Activated CD4-positive, alpha-beta T cell treated with anti-CD3 and anti-CD28 coated beads for 24 hours (primary cell): ENCODE measurements at regions not wholly inside any gene's neighbourhood (a gene's known extent, or its start where the extent isn't known, plus 50 kb on each side); places are given as distances from the start of the nearest gene placed in this dataset.
"Not testable (repeated sequence)": the region's sequence is repeated elsewhere in the genome, so short reads cannot be mapped to it uniquely, and the experiment has no call there.

Experiments used
- DNase-seq, 2 donors: peaks; one replicate each; pipeline ENCODE4 v3.0.0-alpha.2; 2020; ENCODE audit warnings: low read depth in 2 of 2

DNA sequence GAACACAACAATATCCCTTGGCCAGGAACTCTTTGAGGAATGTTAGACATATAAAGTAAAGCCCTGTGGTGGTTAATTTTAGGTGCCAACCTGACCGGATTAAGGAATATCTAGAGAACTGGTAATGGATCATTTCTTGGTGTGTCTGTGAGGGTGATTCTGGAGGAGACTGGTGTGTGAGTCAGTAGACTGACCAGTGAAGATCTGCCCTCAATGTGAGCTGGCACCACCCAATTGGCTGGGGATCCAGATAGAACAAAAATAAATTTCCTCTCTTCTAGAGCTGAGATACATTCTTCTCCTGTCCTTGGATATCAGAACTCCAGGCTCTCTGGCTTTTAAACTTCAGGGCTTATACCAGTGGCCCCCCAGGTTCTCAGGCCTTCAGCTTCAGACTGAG lies 56.2 kb upstream of the TNPO1 start:
- no peak for DNase-seq

DNA sequence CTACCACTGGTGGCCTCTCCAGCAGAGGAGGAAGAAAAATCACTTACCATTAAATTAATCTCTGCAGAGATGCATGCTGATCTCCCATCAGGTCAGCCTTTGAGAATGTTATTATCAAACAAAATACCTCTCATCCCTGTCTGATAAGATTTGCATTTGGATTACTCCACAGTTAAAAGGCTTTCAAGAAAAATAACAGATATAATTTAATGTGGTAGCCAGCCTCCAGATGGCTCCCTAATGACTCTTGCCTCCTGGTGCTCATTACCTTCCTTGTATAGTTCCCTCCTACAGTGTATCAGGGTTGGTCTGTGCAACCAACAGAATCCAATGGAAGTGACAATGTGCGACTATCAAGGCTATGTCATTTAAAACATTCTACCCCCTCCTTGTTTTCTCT lies 63.6 kb upstream of the TNPO1 start:
- DNase-seq, result no peak

DNA sequence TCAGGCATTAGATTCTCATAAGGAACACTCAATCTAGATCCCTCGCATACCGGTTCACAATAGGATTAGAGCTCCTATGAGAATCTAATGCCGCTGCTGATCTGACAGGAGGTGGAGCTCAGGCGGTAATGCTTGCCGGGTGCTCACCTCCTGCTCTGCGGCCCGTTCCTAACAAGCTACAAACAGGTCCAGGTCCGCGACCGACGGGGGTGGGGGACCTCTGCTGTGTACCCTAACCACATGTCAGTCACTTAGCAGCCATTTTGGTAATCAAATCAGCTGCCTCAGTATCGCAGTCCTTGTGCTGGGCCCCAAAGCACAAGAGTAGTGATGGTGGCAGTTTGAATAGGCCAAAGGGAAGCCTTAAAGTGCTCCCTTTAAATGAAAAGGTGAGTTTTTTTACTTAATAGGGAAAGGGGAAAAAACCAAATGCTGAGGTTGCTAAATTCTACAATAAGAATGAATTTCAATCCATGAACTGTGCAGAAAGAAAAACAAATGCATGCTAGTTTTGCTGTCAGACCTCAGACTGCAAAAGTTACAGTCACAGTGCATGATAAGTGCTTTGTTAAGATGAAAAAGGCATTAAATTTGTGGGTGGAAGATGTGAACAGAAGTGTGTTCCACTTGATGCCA lies 67.0 kb upstream of the TNPO1 start:
- DNase-seq, result no peak

DNA sequence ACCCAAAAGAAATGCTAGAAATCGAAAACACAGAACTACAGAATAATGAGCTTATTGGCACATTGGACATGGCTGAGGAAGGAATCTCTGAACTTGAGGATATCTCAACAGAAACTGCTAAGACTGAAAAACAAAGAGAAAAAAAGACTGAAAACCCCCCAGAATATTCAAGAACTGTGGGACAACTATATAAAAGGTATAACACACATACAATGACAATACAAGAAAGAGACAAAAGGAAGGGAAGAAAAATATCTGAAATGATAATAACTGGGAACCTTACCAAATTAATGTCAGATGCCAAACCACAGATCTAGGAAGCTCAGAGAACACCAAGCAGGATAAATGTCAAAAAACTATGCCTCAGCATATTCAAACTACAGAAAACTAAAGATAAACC lies 68.6 kb upstream of the TNPO1 start:
- no peak for DNase-seq

DNA sequence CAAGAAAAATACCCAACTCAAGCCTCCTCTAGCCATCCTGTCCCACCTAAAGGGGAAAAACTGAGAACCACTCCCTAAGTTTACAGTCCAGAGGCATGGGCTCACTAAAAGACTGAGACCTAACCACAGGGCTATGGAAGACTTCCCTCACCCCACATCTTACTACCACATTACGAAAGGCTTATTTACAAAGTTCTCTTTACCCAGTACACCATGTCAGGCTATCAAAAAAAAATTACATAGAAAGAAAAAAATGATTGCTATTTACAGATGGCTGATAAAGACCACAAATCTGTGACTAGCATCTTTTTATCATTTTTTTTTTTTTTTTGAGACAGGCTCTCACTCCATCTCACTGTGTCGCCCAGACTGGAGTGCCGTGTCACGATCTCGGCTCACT lies 69.7 kb upstream of the TNPO1 start:
- DNase-seq, result no peak

DNA sequence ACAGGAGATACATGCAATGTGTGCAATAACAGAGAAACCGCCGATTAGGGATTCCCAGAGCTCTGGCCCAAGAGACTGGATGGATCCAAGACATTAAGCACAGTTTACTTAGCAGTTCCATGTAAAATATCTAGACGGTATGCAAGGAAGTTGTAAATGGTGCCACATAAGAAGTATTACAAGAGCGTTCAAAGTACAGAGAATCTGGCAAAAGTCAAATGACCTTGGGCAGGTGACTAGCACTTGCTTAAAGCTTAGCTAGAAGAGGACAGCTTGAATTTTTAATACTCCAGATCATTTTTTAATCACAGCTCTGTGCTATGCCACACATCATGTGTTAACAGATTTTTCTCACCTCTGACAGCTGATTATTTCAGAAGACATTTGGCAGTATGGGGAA lies 72.3 kb upstream of the TNPO1 start:
- no peak for DNase-seq

DNA sequence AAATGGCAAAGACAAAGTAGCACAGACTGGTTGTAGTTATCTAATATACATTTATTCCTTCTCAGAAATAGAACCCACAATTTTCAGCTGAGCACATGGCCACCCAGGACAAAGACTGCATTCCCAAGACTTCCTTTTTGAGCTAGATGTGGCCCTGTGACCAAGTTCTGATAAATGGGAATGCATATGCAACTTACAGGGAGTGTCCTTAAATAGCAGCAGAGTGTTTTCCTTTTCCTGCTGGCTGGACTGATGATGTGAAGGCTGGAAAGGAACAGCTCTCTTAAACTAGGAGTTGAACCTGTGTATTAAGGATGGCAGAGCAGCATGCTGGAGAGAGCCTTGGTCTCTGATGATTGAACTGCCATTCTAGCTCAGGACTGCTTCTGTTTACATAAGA lies 74.7 kb upstream of the TNPO1 start:
- DNase-seq, result no peak

DNA sequence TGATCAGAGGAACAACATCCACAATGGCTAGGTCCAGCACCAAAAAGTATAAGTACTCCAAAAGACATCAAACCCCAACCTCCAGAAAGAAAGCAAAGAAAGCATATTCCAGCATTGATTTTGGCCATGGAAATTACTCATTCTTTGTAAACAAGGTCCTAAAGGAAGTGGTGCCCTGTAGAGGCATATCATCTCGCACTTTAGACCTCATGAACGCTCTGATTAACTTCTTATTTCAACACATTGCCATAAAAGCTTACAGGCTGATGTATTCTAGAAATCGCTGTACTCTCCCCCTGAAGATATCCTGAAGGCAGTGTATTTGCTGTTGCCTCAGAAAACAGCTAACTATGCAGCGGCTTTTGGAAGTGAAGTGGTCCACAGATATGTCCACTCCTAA lies 82.7 kb upstream of the TNPO1 start:
- no peak for DNase-seq

DNA sequence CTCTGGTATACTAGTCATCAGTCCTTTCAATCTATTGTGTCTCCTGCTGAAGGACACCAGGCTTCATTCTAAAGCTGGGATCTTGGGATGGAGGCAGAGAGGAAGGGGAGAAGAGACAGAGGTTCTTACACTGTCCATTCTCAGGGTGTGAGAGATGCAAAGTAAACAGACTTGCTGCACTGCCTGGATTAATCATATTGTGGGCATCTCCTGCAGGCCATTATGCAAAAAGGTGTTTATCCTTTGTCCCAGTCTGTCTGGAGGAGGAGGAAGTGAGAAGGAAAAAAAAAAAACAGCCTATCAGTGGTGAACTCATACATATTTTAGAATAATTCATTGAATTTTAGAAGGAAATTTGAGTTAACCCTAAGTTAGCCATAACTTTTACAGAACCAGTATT lies 92.9 kb upstream of the TNPO1 start:
- DNase-seq, result no peak

DNA sequence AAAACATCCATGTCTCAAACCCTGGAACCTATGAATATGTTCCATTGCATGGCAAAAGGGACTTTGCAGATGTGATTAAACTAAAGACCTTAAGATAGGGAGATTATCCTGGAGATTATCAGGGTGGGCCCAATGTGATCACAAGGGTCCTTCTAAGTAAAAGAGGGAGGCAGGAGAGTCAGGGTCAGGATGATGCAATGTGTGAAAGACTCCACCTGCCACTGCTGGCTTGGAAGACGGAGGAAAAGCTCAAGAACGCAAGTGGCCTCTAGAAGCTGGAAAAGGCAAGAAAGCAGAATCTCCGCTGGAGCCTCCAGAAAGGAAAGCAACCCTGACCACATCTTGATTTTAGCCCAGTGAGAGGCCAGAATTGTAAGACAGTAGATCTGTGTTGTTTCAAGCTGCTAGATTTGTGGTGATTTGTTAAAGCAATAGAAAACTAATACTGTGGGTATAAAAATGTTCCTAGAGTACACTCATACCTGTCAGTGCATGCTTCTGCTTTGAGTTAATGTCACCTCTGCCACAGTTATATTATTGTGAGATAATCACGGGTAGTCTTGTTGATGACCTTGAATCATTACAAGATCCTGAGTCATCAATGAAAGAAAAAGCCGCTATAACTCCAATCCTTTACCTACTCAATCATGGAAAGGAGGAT lies 93.5 kb upstream of the TNPO1 start:
- no peak for DNase-seq

DNA sequence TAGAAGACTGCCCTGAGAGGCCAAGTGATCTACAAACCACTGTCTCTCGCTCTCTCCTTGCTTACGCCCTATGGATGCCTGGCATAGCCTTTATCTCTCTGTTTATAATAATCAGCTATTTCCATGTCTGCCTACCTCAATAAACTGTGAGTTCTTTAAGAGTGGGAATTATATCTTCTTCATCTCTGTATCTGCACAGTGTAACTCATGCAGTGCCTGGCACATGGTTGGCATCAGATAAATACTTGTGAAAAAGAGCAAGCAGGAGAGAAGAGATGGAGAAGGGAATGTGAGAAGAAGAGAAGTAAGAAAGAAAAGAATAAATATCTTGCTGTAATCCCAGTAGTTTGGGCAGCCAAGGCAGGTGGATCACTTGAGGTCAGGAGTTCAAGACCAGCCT lies 94.6 kb upstream of the TNPO1 start:
- DNase-seq, result no peak

DNA sequence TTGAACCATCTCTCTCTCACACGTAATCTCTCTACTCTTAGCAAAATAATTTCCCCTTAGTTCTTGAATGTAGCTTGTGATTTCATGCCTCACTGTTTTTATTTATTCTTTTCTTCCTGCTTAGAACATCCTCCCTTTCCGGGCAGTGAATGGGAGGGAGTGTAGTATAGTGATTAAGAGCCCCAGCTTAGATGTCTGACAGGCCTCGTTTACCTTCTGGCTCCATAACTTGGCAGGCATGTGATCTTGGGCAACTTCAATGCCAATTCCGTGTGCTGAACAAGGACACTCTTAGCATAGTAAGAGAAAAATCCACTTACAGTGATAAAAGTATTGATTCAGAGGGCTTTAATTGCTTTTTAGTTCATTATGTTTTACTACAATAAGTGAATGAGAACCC lies 96.3 kb upstream of the TNPO1 start:
- no peak for DNase-seq

DNA sequence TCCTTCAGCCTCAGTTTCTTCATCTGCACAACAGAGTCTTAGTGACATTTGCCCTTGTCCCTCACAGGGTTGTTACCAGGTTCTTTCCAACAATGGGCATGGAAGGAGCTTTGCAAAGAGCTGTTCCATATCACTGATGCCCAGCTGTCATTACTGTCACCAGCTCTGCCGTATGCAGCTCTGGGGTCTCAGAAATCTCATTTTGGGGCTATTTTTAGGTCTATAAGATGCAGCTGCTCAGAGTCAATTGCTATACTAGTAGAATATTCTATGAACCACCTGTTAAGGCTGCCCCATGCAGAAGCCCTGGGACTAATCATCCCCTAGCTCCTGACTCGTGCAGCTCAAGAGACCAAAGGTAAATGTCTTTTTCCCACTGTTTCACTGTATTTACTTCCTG lies 105.1 kb upstream of the TNPO1 start:
- DNase-seq, result no peak

DNA sequence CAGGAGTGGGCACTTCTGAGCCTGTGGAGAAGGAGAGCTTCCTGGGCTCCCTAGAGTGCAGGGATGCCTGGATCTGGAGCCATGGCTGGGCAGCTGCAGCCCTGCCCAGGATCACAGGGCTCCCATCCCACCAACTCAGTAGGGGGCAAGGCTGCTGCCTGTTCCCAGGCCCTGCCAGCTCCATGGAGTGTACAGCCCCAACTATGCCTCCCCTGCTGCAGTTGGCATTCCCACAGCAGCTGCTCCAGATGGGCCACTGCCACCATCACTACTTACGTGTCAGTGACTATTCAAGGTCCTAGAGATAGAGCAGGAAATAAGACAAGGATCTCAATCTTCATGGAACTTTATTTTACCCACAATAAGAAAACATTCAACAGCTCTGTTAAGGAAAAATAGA lies 107.1 kb upstream of the TNPO1 start:
- DNase-seq, result no peak

DNA sequence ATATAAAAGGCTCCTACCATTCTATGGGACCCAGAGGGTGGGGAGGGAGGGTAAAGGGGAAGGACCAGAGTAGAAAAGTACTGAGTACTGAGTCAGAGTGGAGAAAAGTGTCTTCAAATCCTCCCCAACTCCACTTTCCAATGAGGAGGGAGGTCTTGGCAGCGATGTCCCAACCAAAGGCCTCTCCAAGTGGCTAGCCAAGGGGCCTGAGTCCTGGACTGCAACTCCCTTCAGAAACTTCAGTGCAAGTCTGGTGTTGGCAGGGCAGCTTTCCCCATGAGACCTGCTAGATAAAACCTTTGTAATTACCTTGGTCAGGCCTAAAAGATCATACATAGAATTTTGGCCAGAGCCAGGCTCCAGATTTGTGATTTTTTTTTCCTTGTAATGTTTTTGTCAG lies 111.3 kb upstream of the TNPO1 start:
- no peak for DNase-seq

DNA sequence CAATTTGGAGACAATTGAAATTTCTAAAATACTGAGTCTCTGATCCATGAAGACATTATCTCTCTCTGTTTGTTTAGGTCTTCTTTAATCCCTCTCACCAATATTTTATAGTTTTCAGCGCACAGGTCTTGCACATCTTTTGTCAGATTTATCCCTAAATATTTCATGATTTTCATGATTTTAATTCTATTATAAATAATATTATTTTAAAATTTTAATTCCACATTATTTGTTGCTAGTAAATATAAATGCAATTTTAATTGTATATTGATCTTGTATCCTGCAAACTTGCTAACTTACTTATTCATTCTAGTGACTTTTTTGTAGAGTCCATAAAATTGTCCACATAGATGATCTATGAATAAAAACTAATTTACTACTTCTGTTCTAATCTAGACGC lies 112.6 kb upstream of the TNPO1 start:
- no peak for DNase-seq

DNA sequence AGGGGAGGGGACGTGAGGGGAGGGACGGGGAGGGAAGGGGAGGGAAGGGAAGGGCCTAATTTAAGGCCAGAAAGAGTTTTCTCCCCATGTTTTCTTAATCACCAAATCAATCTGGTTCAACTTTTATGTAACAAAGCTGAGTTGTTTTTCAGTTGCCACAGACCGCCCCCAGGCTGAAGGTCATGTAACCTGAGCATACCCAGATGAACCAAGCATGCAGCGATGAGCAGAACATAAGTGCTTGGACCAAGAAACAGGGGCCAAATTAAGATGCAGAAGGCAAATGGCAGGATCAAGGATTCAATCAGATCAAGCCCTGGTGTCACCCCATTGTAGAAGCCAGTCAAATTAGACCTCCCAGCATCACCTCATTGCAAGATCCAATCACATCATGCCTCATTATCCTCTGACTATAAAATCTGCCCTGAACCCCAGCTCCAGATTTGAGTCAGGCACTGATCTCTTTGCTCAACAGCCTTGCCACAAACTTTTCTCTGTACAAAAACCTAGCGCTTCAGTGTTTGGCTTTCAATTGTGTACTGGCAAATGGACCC lies 113.5 kb upstream of the TNPO1 start:
- no peak for DNase-seq

DNA sequence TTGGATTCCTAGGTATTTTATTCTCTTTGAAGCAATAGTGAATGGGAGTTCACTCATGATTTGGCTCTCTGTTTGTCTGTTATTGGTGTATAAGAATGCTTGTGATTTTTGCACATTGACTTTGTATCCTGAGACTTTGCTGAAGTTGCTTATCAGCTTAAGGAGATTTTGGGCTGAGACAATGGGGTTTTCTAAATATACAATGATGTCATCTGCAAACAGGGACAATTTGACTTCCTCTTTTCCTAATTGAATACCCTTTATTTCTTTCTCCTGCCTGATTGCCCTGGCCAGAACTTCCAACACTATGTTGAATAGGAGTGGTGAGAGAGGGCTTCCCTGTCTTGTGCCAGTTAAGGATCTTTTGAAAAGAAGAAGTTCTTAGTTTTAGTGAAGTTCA lies 114.4 kb upstream of the TNPO1 start:
- DNase-seq, result not testable (repeated sequence)

DNA sequence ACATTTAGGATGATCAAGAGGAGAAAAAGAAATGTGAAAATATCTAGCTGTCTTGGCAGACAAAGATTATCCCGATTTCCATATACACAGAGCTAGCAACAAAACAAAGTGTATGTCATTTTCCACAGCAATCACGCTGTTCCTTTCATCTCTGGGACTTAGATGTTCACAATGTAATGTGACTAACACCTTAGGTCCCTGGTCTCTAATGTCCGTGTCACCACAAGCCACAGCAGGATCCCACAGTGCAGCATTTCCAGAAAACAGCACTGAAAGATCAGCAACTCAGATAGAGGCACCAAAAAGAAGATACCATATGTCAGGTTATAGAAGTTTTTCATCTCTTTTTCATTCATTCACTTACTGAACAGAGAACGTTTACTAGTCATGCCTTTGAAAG lies 118.0 kb upstream of the TNPO1 start:
- no peak for DNase-seq

DNA sequence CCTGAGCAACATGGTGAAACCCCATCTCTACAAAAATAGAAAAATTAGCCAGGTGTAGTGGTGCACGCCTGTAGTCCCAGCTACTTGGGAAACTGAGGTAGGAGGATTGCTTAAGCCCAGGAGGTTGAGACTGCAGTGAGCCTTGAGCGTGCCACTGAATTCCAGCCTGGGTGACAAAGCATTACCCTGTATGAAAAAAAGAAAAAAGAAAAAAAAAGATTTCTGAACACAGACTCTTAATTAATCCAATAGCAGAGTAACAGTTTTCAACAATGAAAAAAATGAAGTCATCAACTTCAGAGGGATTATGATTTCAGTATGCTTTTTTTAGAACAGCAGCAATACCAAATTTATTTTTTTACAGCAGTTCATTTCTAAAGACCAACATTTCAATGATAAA lies 118.8 kb upstream of the TNPO1 start:
- no peak for DNase-seq

DNA sequence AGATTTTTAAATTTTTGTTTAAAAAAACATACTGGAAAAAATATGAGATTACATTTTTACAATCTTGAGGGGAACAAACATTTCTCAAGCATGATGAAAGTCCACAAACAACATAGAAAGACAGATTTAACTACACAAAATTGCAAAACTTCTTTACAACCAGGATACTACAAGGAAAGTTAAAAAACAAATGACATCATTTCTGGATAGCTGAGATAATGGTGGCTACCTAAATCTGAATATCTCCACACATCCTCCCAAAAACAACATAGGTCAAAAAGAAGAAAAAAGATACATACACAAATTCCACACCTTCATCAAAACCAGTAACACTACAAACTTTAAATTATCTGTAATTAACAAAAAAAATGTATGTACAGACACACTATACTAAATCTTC lies 120.8 kb upstream of the TNPO1 start:
- no peak for DNase-seq

DNA sequence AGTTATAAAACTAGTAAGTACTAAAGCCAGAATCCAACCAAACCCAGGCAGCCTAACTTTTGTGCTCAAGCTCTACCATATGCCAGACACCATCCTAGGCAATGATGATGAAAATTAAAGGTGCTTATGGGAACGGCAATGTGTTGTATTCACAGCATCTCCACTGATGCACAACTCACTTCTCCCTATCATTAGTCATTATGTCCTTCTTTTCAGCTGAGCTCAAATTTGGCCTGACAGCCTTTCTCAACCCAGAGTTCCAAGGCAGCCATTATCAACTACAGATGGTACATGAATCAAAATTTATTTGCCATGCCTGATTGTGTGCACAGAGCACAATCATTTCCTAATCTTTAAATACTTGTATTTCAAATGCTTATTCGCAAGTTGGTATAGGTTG lies 121.6 kb upstream of the TNPO1 start:
- DNase-seq, result no peak

DNA sequence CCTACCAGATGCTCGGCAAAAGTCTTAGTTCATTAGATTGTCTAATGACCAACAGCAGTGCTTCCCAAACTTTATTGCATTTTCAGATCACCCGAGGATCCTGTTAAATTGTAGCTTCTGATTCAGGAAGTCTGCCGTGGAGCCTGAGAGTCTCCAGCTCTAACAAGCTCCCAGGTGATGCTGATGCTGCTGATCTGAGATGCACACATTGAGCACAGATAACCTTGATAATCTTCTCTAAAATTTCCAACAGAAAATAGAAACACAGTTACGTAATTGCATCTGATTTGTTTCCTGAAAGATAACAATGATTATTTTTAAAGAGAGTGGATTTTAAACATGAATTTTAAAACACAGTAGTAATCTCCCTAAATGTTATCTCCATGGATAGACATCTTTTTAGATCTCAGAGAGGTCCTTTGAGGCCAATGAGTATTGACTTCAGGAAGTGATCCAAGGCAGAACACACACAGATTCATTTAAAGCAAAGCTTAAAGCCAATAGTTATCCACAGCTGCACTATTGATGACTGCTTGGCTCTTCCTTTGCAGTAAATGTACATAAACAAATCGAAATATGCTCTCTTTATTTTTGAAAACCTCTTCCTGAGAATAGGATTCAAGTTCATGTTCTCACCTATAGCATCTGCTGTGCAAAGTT lies 122.8 kb upstream of the TNPO1 start:
- DNase-seq, result no peak
